MM.1S (cell line): ENCODE measurements at regions not wholly inside any gene's neighbourhood (a gene's known extent, or its start where the extent isn't known, plus 50 kb on each side); places are given as distances from the start of the nearest gene placed in this dataset.

Source experiments
- CTCF ChIP-seq: fragments of 300-600 bp; sonication (generic); IDR thresholded peaks from 2 replicates; pipeline ENCODE4 v1.5.1; 2016; ENCODE audit warnings: antibody characterized with exemption, low read length, mixed read lengths
- EZH2 ChIP-seq: fragments of 300-600 bp; sonication (generic); optimal IDR thresholded peaks from 2 replicates; pipeline ENCODE3; 2017; ENCODE audit warnings: low read depth, mild to moderate bottlenecking, antibody characterized with exemption, low read length, mixed read lengths
- EZH2phosphoT487 ChIP-seq: fragments of 300-600 bp; sonication (generic); IDR thresholded peaks from 2 replicates; pipeline ENCODE4 v1.6.1; 2018; ENCODE audit warnings: antibody characterized with exemption, low read length

- TF ChIP-seq CTCF (no peak), EZH2phosphoT487 (no peak), EZH2 (no peak)
These were observed 127.2 kb upstream of the NPY2R start for GRCh38 chr4:155081222-155081621.
